ENCODE measurements at regions not wholly inside any gene's neighbourhood (a gene's known extent, or its start where the extent isn't known, plus 50 kb on each side); places are given as distances from the start of the nearest gene placed in this dataset.
"Not testable (repeated sequence)": the region's sequence is repeated elsewhere in the genome, so short reads cannot be mapped to it uniquely, and the experiment has no call there.

DNA sequence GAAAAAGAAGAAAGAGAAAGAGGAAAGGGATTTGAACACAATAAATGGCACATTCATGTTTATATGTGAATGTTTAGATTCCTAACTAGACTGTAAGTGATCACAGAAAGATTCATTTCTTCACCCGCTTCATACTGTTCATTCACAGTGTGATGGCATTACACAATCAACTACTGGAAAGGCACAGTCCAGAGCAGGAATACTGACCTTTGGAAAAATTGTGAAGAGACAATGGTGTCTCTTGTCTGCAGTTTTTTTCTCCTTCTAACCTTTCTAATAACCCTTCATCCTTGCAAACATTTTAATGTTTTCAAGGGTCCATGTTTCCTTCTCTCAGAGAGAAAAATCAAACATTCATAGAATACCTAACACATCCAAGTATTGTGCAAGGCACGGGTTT is 180.9 kb upstream of the SOX14 start:
- Histone ChIP-seq H4K20me1 (ENCODE audit: control insufficient read depth, extremely low read depth, insufficient read depth, low read length) (no peaks in the 10 kb centered on the region), H3K9me1 (ENCODE audit: control insufficient read depth, extremely low read depth, insufficient read depth, low read length) (no peaks in the 10 kb centered on the region), H3K4me3 (ENCODE audit: control insufficient read depth in 2 of 3, extremely low read depth in 1 of 3, insufficient read depth in 2 of 3, low read depth in 1 of 3, low read length in 3 of 3) (no peak overlapping the region), H3K4me2 (ENCODE audit: control insufficient read depth, extremely low read depth, insufficient read depth, low read depth, low read length) (no peak overlapping the region), H2AFZ (ENCODE audit: control insufficient read depth, low read length) (no peak overlapping the region), H3K9me3 (ENCODE audit: control insufficient read depth, low read depth, low read length) (no peaks in the 10 kb centered on the region), H3K36me3 (ENCODE audit: control insufficient read depth in 2 of 2, extremely low read depth in 1 of 2, insufficient read depth in 2 of 2, low read length in 2 of 2) (no peaks in the 10 kb centered on the region), H3K27me3 (ENCODE audit: control insufficient read depth, extremely low read depth, insufficient read depth, low read length) (no peaks in the 10 kb centered on the region), H3K4me1 (ENCODE audit: control insufficient read depth, extremely low read depth, insufficient read depth, low read length) (no peaks in the 10 kb centered on the region), H3K79me2 (ENCODE audit: control insufficient read depth, insufficient read depth, low read length) (no peaks in the 10 kb centered on the region), H3K27ac (ENCODE audit: control insufficient read depth, insufficient read depth, low read length) (no peak overlapping the region), H3K9ac (ENCODE audit: control insufficient read depth, extremely low read depth, insufficient read depth, low read length) (no peak overlapping the region)
- no peak for DNase-seq (ENCODE audit: low read depth, low spot score)
- FAIRE-seq: no peak
- TF ChIP-seq, protein P1, sequence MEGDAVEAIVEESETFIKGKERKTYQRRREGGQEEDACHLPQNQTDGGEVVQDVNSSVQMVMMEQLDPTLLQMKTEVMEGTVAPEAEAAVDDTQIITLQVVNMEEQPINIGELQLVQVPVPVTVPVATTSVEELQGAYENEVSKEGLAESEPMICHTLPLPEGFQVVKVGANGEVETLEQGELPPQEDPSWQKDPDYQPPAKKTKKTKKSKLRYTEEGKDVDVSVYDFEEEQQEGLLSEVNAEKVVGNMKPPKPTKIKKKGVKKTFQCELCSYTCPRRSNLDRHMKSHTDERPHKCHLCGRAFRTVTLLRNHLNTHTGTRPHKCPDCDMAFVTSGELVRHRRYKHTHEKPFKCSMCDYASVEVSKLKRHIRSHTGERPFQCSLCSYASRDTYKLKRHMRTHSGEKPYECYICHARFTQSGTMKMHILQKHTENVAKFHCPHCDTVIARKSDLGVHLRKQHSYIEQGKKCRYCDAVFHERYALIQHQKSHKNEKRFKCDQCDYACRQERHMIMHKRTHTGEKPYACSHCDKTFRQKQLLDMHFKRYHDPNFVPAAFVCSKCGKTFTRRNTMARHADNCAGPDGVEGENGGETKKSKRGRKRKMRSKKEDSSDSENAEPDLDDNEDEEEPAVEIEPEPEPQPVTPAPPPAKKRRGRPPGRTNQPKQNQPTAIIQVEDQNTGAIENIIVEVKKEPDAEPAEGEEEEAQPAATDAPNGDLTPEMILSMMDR (optimal IDR thresholded peaks at IDR 0.05 in 1 of 3, IDR thresholded peaks at IDR 0.05 in 1 of 3, conservative IDR thresholded peaks at IDR 0.05 in 1 of 3; ENCODE audit: extremely low read depth in 1 of 3, insufficient read depth in 2 of 3, low read length in 3 of 3): no peak
- TF ChIP-seq EZH2 (IDR thresholded peaks at IDR 0.05; ENCODE audit: low read length): no peak
- dilution Hi-C loops (cut with MboI; ENCODE audit: extremely low pct_ligation_motif_present, low sequenced_read_pairs): no loop called here

DNA sequence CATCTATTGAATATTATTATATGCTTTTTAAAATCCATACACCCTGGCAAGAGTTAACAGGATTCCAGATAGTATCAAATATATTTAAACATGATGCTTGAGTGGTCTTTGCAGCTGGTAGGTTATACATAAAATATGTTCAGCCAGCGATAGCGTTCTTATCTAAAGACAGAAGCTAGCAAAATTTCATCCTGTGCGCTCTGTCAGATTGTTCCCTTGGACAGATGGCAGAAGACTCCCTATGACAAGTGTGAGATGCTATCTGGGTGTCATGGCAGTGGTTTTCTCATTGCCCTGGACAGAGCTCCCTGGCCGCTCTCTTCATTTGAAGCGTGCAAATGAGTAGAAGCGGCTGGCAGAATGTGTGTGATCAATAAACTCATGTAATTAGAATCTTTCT is 175.2 kb upstream of the SOX14 start:
- Histone ChIP-seq H3K9me1 (ENCODE audit: control insufficient read depth, extremely low read depth, insufficient read depth, low read length) (no peaks in the 10 kb centered on the region), H3K9ac (ENCODE audit: control insufficient read depth, extremely low read depth, insufficient read depth, low read length) (no peak overlapping the region), H3K27ac (ENCODE audit: control insufficient read depth, insufficient read depth, low read length) (no peak overlapping the region), H3K79me2 (ENCODE audit: control insufficient read depth, insufficient read depth, low read length) (no peaks in the 10 kb centered on the region), H3K4me2 (ENCODE audit: control insufficient read depth, extremely low read depth, insufficient read depth, low read depth, low read length) (no peak overlapping the region), H3K4me3 (ENCODE audit: control insufficient read depth in 2 of 3, extremely low read depth in 1 of 3, insufficient read depth in 2 of 3, low read depth in 1 of 3, low read length in 3 of 3) (no peak overlapping the region), H3K36me3 (ENCODE audit: control insufficient read depth in 2 of 2, extremely low read depth in 1 of 2, insufficient read depth in 2 of 2, low read length in 2 of 2) (no peaks in the 10 kb centered on the region), H2AFZ (ENCODE audit: control insufficient read depth, low read length) (no peak overlapping the region), H4K20me1 (ENCODE audit: control insufficient read depth, extremely low read depth, insufficient read depth, low read length) (no peaks in the 10 kb centered on the region), H3K9me3 (ENCODE audit: control insufficient read depth, low read depth, low read length) (no peaks in the 10 kb centered on the region), H3K27me3 (ENCODE audit: control insufficient read depth, extremely low read depth, insufficient read depth, low read length) (no peaks in the 10 kb centered on the region), H3K4me1 (ENCODE audit: control insufficient read depth, extremely low read depth, insufficient read depth, low read length) (no peaks in the 10 kb centered on the region)
- dilution Hi-C loops (cut with MboI; ENCODE audit: extremely low pct_ligation_motif_present, low sequenced_read_pairs): no loop called here
- no peak for FAIRE-seq
- TF ChIP-seq, protein P1 (optimal IDR thresholded peaks at IDR 0.05 in 1 of 3, IDR thresholded peaks at IDR 0.05 in 1 of 3, conservative IDR thresholded peaks at IDR 0.05 in 1 of 3; ENCODE audit: extremely low read depth in 1 of 3, insufficient read depth in 2 of 3, low read length in 3 of 3): no peak
- TF ChIP-seq EZH2 (IDR thresholded peaks at IDR 0.05; ENCODE audit: low read length): no peak
- DNase-seq (ENCODE audit: low read depth, low spot score): no peak

DNA sequence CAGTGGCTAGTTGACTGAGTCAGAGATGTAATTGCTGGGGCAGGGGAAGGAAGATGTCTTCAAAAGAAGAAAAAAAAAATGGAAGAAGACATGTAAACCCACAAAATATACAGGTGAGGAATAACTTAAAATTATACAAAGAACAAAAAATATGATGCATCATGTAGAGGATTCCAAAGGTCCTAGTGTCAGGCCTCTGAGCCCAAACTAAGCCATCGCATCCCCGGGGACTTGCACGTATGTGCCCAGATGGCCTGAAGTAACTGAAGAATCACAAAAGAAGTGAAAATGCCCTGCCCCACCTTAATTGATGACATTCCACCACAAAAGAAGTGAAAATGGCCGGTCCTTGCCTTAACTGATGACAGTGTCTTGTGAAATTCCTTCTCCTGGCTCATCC is 168.7 kb upstream of the SOX14 start:
- dilution Hi-C loops (cut with MboI; ENCODE audit: extremely low pct_ligation_motif_present, low sequenced_read_pairs); H3K9ac ChIP-seq (ENCODE audit: control insufficient read depth, extremely low read depth, insufficient read depth, low read length); H4K20me1 ChIP-seq (ENCODE audit: control insufficient read depth, extremely low read depth, insufficient read depth, low read length); H2AFZ ChIP-seq (ENCODE audit: control insufficient read depth, low read length); H3K27ac ChIP-seq (ENCODE audit: control insufficient read depth, insufficient read depth, low read length); H3K4me3 ChIP-seq (ENCODE audit: control insufficient read depth in 2 of 3, extremely low read depth in 1 of 3, insufficient read depth in 2 of 3, low read depth in 1 of 3, low read length in 3 of 3); FAIRE-seq; H3K4me1 ChIP-seq (ENCODE audit: control insufficient read depth, extremely low read depth, insufficient read depth, low read length); H3K9me3 ChIP-seq (ENCODE audit: control insufficient read depth, low read depth, low read length); DNase-seq (ENCODE audit: low read depth, low spot score); H3K27me3 ChIP-seq (ENCODE audit: control insufficient read depth, extremely low read depth, insufficient read depth, low read length); H3K79me2 ChIP-seq (ENCODE audit: control insufficient read depth, insufficient read depth, low read length); H3K4me2 ChIP-seq (ENCODE audit: control insufficient read depth, extremely low read depth, insufficient read depth, low read depth, low read length); H3K9me1 ChIP-seq (ENCODE audit: control insufficient read depth, extremely low read depth, insufficient read depth, low read length); H3K36me3 ChIP-seq (ENCODE audit: control insufficient read depth in 2 of 2, extremely low read depth in 1 of 2, insufficient read depth in 2 of 2, low read length in 2 of 2): not testable (repeated sequence)
